Smooth muscle cell (in vitro differentiated cells): ENCODE measurements at regions not wholly inside any gene's neighbourhood (a gene's known extent, or its start where the extent isn't known, plus 50 kb on each side); places are given as distances from the start of the nearest gene placed in this dataset.

Experiments used
- DNase-seq: peaks from one replicate; lab custom pipeline; 2025; ENCODE audit not compliant: unreplicated experiment; lab: John Stamatoyannopoulos, UW
- H2AFZ ChIP-seq: fragments of 200-600 bp; sonication (generic); 2 replicates; pipeline ENCODE4 v1.6.0; 2016; ENCODE audit warnings: antibody characterized with exemption, low read depth, mild to moderate bottlenecking
- H3F3A ChIP-seq: fragments of 200-600 bp; sonication (generic); 2 replicates; pipeline ENCODE4 v1.6.0; 2017; ENCODE audit warnings: antibody characterized with exemption, low read depth
- H3K27ac ChIP-seq: fragments of 200-600 bp; sonication (generic); 2 replicates; pipeline ENCODE4 v1.5.1; 2016; ENCODE audit warnings: low read depth, mild to moderate bottlenecking
- H3K27me3 ChIP-seq: fragments of 200-600 bp; sonication (generic); 2 replicates; pipeline ENCODE4 v1.6.1; 2016; ENCODE audit warnings: low read depth, mild to moderate bottlenecking
- H3K36me3 ChIP-seq: fragments of 200-600 bp; sonication (generic); 2 replicates; pipeline ENCODE4 v1.5.1; 2016; ENCODE audit warnings: low read depth
- H3K4me1 ChIP-seq: fragments of 200-600 bp; sonication (generic); 2 replicates; pipeline ENCODE4 v1.5.1; 2016; ENCODE audit warnings: low read depth
- H3K4me2 ChIP-seq: fragments of 200-600 bp; sonication (generic); 2 replicates; pipeline ENCODE4 v1.6.0; 2016; ENCODE audit warnings: mild to moderate bottlenecking
- H3K4me3 ChIP-seq: fragments of 200-600 bp; sonication (generic); 2 replicates; pipeline ENCODE4 v1.5.1; 2016; ENCODE audit warnings: mild to moderate bottlenecking
- H3K79me2 ChIP-seq: fragments of 200-600 bp; sonication (generic); 2 replicates; pipeline ENCODE4 v1.6.0; 2016; ENCODE audit warnings: low read depth, mild to moderate bottlenecking
- H3K9ac ChIP-seq: fragments of 200-600 bp; sonication (generic); 2 replicates; pipeline ENCODE4 v1.6.0; 2016; ENCODE audit warnings: low read depth
- H3K9me3 ChIP-seq: fragments of 200-600 bp; sonication (generic); replicated peaks from 2 replicates; pipeline ENCODE4 v1.5.1; 2016; ENCODE audit warnings: low read depth
- H4K20me1 ChIP-seq: fragments of 200-600 bp; sonication (generic); 2 replicates; pipeline ENCODE4 v1.6.0; 2016; ENCODE audit warnings: low read depth
- CTCF ChIP-seq: fragments of 200-600 bp; sonication (generic); IDR thresholded peaks from 2 replicates; pipeline ENCODE4 v1.5.1; 2017; ENCODE audit warnings: borderline replicate concordance, mild to moderate bottlenecking, antibody characterized with exemption; ENCODE audit not compliant: insufficient read depth, poor library complexity, severe bottlenecking
- WGBS: methylation state at CpG from one replicate; pipeline ENCODE4 v1.1.7; 2016; ENCODE audit warnings: low lambda C conversion rate; 5-methylcytosine and 5-hydroxymethylcytosine counted together

- Histone ChIP-seq H3K9ac (no peak overlapping the region), H3K9me3 (peaks cover 16% of the 10 kb centered on the region), H3K79me2 (no peaks in the 10 kb centered on the region), H3K27me3 (no peaks in the 10 kb centered on the region), H3K36me3 (no peaks in the 10 kb centered on the region), H2AFZ (no peak overlapping the region), H3K4me3 (no peak overlapping the region), H3K4me1 (no peaks in the 10 kb centered on the region), H3K4me2 (no peak overlapping the region), H4K20me1 (no peaks in the 10 kb centered on the region), H3F3A (no peaks in the 10 kb centered on the region), H3K27ac (no peak overlapping the region)
- 87% methylated on average over 3 of the region's 3 CpGs for WGBS
- no peak for TF ChIP-seq CTCF
- no peak for DNase-seq
Observed at GRCh38 chr18:75592527-75592926, 165.0 kb upstream of the SMIM21 start.

GRCh38 chr18:75588412-75588811 lies 160.9 kb upstream of the SMIM21 start:
- peaks cover 16% of the 10 kb centered on the region for H3K9me3 ChIP-seq
- H3K4me2 ChIP-seq, result no peak overlapping the region
- 97% methylated on average over 16 of the region's 16 CpGs for WGBS
- H3K4me1 ChIP-seq, result no peaks in the 10 kb centered on the region
- H3K27me3 ChIP-seq, result no peaks in the 10 kb centered on the region
- no peak overlapping the region for H2AFZ ChIP-seq
- no peak overlapping the region for H3K27ac ChIP-seq
- H3K9ac ChIP-seq, result no peak overlapping the region
- no peak for TF ChIP-seq CTCF
- no peaks in the 10 kb centered on the region for H4K20me1 ChIP-seq
- no peaks in the 10 kb centered on the region for H3K36me3 ChIP-seq
- no peaks in the 10 kb centered on the region for H3K79me2 ChIP-seq
- no peak overlapping the region for H3K4me3 ChIP-seq
- H3F3A ChIP-seq, result no peaks in the 10 kb centered on the region
- DNase-seq, result no peak

- Histone ChIP-seq H3K9me3 (peaks cover 13% of the 10 kb centered on the region), H3F3A (no peaks in the 10 kb centered on the region), H3K4me2 (no peak overlapping the region), H3K36me3 (no peaks in the 10 kb centered on the region), H3K27me3 (no peaks in the 10 kb centered on the region), H2AFZ (no peak overlapping the region), H3K27ac (no peak overlapping the region), H3K4me3 (no peak overlapping the region), H3K79me2 (no peaks in the 10 kb centered on the region), H3K9ac (no peak overlapping the region), H4K20me1 (no peaks in the 10 kb centered on the region), H3K4me1 (no peaks in the 10 kb centered on the region)
- DNase-seq, result no peak
- TF ChIP-seq CTCF, result no peak
- WGBS, result 96% methylated on average over 6 of the region's 6 CpGs
Observed at GRCh38 chr18:75587131-75587530, 159.6 kb upstream of the SMIM21 start.

GRCh38 chr18:75586130-75586889 lies 158.8 kb upstream of the SMIM21 start:
- H3K4me1 ChIP-seq, result peaks cover 3% of the 10 kb centered on the region
- no peaks in the 10 kb centered on the region for H3K27me3 ChIP-seq
- H2AFZ ChIP-seq, result peak overlapping the region; percentile 43
- H3F3A ChIP-seq, result no peaks in the 10 kb centered on the region
- H3K9me3 ChIP-seq, result peaks cover 5% of the 10 kb centered on the region
- WGBS, result 81% methylated on average over 9 of the region's 9 CpGs
- H3K36me3 ChIP-seq, result no peaks in the 10 kb centered on the region
- no peak overlapping the region for H3K9ac ChIP-seq
- H4K20me1 ChIP-seq, result no peaks in the 10 kb centered on the region
- H3K79me2 ChIP-seq, result no peaks in the 10 kb centered on the region
- no peak overlapping the region for H3K4me2 ChIP-seq
- H3K27ac ChIP-seq, result no peak overlapping the region
- TF ChIP-seq CTCF, result no peak
- H3K4me3 ChIP-seq, result no peak overlapping the region
- no peak for DNase-seq
